HL-60 (cell line): ENCODE measurements at regions not wholly inside any gene's neighbourhood (a gene's known extent, or its start where the extent isn't known, plus 50 kb on each side); places are given as distances from the start of the nearest gene placed in this dataset.

Experiments used
- DNase-seq, 2 experiments: peaks; one replicate each; pipeline ENCODE4 v3.0.0-alpha.2; 2010 to 2020; ENCODE audit warnings: low read depth in 1 of 2, low spot score in 1 of 2
- H3K27ac ChIP-seq: fragments of 250-450 bp; sonication (Bioruptor Pico); replicated peaks from 2 replicates; pipeline ENCODE4 v1.5.1; 2020; ENCODE audit warnings: mild to moderate bottlenecking, moderate library complexity
- H3K27me3 ChIP-seq: fragments of 250-450 bp; sonication (Bioruptor Pico); 2 replicates; pipeline ENCODE4 v1.5.1; 2021; ENCODE audit warnings: mild to moderate bottlenecking, moderate library complexity; ENCODE audit not compliant: insufficient read depth, poor library complexity, severe bottlenecking
- H3K4me3 ChIP-seq: replicated peaks from 2 replicates; pipeline ENCODE4 v1.5.1; 2011; ENCODE audit warnings: mild to moderate bottlenecking, control low read depth, low read length; ENCODE audit not compliant: insufficient read depth
- GABPA ChIP-seq: IDR thresholded peaks from 2 replicates; pipeline ENCODE4 v1.6.1; 2012; ENCODE audit warnings: low read depth
- POLR2AphosphoS5 ChIP-seq: IDR thresholded peaks from 2 replicates; pipeline ENCODE4 v1.6.1; 2012; ENCODE audit warnings: low read depth
- SPI1 ChIP-seq: IDR thresholded peaks from 2 replicates; pipeline ENCODE4 v1.6.1; 2012; ENCODE audit warnings: low read depth, mild to moderate bottlenecking, borderline replicate concordance
- TF ChIP-seq, protein P1 (sequence below): IDR thresholded peaks from one replicate; pipeline ENCODE4 v1.5.1; 2011; ENCODE audit warnings: low read length, control low read depth, inconsistent platforms; ENCODE audit not compliant: insufficient read depth
- TF ChIP-seq, protein P2 (sequence below): IDR thresholded peaks from 2 replicates; pipeline ENCODE4 v1.6.1; 2012; ENCODE audit warnings: low read depth; ENCODE audit not compliant: insufficient replicate concordance

DNA sequence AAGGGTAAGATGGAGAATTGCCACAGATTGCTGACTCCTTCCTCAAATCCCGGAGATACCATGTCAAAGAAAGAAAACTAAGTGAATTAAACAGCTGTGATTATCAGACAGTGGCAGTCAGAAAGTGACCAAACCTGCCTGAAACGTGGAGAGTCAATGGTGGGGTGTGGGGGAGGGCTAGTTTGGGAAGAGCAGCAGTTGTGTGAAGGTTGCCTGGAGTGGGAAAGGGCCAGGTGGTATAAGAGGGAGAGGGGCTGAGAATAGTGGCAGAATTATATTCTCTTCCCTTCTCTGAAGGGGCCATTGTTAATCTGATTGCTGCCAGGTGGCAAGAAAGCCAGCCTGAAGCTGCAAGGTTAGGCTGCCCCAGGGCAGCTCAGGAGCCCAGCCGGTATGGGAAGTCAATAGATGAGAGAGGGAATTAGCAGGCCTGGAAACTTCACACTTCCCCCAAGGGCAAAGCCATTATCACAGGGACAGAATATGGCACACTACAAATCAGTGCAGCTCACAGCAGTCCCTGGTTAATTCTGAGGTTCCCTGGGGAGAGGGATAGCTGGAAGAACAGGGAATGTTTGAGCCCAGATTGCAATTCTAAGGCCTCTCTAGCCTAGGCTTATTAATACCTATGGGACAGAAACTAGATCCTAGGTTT, 83.9 kb upstream of the ITGB1 start:
- Histone ChIP-seq H3K4me3 (no peak overlapping the region), H3K27me3 (no peaks in the 10 kb centered on the region), H3K27ac (no peak overlapping the region)
- DNase-seq, result no peak
- TF ChIP-seq GABPA, result no peak
- TF ChIP-seq, protein P1, sequence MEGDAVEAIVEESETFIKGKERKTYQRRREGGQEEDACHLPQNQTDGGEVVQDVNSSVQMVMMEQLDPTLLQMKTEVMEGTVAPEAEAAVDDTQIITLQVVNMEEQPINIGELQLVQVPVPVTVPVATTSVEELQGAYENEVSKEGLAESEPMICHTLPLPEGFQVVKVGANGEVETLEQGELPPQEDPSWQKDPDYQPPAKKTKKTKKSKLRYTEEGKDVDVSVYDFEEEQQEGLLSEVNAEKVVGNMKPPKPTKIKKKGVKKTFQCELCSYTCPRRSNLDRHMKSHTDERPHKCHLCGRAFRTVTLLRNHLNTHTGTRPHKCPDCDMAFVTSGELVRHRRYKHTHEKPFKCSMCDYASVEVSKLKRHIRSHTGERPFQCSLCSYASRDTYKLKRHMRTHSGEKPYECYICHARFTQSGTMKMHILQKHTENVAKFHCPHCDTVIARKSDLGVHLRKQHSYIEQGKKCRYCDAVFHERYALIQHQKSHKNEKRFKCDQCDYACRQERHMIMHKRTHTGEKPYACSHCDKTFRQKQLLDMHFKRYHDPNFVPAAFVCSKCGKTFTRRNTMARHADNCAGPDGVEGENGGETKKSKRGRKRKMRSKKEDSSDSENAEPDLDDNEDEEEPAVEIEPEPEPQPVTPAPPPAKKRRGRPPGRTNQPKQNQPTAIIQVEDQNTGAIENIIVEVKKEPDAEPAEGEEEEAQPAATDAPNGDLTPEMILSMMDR, result no peak

DNA sequence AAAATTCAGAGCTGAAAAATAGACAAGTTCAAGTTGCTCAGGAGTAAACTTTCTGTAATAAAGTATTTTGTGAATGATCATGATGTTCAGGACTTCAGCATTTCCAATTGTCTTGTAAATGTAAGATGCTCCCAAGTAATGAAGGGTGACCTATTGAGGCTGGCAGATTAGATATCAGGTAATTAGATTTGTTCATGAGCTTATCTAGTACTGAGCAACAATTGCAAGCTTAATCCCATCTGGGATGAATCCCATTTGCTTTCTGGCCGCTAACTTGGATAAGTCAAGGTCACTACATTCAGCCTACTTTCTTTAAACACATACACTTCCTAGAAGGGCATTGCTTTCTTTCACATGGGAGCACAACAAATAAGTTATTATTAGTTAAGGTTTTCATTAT, 82.4 kb upstream of the ITGB1 start:
- no peak for DNase-seq
- Histone ChIP-seq H3K27me3 (no peaks in the 10 kb centered on the region), H3K4me3 (no peak overlapping the region), H3K27ac (no peak overlapping the region)
- TF ChIP-seq POLR2AphosphoS5 (no peak), SPI1 (no peak)
- TF ChIP-seq, protein P1, result no peak

DNA sequence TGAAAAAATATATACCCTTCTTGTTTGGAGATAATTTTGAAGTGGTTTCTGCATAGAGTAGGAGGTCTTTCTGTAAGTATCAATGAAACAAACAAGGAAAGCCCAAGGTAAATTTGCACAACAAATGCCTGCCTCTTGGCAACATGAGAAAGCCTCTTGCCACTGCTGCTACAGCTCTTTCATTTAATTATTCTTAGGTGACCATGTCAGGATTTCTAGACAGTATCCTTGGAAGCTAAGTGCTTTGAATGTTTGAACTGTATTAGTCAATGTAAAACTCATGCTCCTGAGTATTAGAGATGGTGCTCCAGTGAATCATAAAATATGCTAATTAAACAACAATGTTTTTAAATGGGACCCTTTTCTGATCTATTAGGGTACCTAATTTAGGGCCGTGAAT, 81.2 kb upstream of the ITGB1 start:
- DNase-seq, result no peak
- H3K4me3 ChIP-seq, result no peak overlapping the region
- H3K27me3 ChIP-seq, result no peaks in the 10 kb centered on the region
- no peak for TF ChIP-seq SPI1
- TF ChIP-seq, protein P1, result no peak
- TF ChIP-seq POLR2AphosphoS5, result no peak
- TF ChIP-seq GABPA, result no peak
- H3K27ac ChIP-seq, result no peak overlapping the region

DNA sequence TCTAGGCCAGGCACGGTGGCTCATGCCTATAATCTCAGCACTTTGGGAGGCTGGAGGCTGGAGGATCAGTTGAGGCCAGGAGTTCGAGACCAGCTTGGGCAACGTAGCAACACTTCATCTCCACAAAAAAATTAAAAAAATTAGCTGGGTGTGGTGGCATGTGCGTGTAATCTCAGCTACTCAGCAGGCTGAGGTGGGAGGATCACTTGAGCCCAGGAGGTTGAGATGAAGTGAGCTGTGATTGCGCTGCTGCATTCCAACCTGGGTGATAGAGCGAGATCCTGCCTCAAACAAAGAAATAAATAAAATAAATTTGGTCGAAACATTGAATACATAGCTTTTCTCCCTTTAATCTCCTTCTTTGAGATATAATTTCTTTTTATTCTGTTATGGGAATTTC, 80.6 kb upstream of the ITGB1 start:
- DNase-seq, result no peak
- Histone ChIP-seq H3K27me3 (no peaks in the 10 kb centered on the region), H3K4me3 (no peak overlapping the region), H3K27ac (no peak overlapping the region)
- no peak for TF ChIP-seq SPI1
- no peak for TF ChIP-seq GABPA
- TF ChIP-seq, protein P2, sequence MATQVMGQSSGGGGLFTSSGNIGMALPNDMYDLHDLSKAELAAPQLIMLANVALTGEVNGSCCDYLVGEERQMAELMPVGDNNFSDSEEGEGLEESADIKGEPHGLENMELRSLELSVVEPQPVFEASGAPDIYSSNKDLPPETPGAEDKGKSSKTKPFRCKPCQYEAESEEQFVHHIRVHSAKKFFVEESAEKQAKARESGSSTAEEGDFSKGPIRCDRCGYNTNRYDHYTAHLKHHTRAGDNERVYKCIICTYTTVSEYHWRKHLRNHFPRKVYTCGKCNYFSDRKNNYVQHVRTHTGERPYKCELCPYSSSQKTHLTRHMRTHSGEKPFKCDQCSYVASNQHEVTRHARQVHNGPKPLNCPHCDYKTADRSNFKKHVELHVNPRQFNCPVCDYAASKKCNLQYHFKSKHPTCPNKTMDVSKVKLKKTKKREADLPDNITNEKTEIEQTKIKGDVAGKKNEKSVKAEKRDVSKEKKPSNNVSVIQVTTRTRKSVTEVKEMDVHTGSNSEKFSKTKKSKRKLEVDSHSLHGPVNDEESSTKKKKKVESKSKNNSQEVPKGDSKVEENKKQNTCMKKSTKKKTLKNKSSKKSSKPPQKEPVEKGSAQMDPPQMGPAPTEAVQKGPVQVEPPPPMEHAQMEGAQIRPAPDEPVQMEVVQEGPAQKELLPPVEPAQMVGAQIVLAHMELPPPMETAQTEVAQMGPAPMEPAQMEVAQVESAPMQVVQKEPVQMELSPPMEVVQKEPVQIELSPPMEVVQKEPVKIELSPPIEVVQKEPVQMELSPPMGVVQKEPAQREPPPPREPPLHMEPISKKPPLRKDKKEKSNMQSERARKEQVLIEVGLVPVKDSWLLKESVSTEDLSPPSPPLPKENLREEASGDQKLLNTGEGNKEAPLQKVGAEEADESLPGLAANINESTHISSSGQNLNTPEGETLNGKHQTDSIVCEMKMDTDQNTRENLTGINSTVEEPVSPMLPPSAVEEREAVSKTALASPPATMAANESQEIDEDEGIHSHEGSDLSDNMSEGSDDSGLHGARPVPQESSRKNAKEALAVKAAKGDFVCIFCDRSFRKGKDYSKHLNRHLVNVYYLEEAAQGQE, result no peak
- TF ChIP-seq POLR2AphosphoS5, result no peak
- TF ChIP-seq, protein P1, result no peak
